ENCODE measurements at regions not wholly inside any gene's neighbourhood (a gene's known extent, or its start where the extent isn't known, plus 50 kb on each side); places are given as distances from the start of the nearest gene placed in this dataset.

GRCh38 chr12:73906757-73907156 lies 630.9 kb upstream of the ATXN7L3B start:
- TF ChIP-seq CTCF (IDR thresholded peaks at IDR 0.05) = no peak
- no peak for TF ChIP-seq POLR2A (IDR thresholded peaks at IDR 0.05)

Measured in testis (tissue), 2 donors.